SH-SY5Y (cell line): ENCODE measurements at regions not wholly inside any gene's neighbourhood (a gene's known extent, or its start where the extent isn't known, plus 50 kb on each side); places are given as distances from the start of the nearest gene placed in this dataset.

ENCODE experiments used
- GATA2 ChIP-seq: IDR thresholded peaks from 2 replicates; pipeline ENCODE4 v1.6.1; 2011; ENCODE audit warnings: mild to moderate bottlenecking, low read depth, low read length
- GATA3 ChIP-seq: IDR thresholded peaks from 2 replicates; pipeline ENCODE4 v1.6.1; 2011; ENCODE audit warnings: low read depth, mild to moderate bottlenecking, low read length, moderate library complexity

DNA sequence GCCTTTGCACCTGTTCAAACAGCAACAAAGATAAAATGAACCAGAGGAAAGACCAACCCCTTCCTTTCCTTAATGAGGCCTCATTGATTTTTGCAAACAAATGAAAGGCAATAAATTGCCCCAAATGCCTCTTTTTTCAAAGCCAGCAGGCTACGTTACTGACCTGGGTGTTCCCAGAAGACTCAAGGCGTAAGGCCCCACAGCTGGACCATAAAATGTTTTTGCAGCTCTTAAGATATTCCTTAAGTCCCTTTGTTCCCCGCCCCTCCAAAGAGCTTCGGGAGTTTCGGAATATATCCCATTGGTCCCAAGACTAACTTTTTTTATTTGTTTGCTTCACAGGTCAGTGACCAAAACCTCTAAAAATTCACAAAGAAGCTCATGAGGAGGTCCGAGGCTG lies 462.9 kb upstream of the PRICKLE1 start:
- TF ChIP-seq GATA2 (no peak), GATA3 (no peak)
